ENCODE measurements at regions not wholly inside any gene's neighbourhood (a gene's known extent, or its start where the extent isn't known, plus 50 kb on each side); places are given as distances from the start of the nearest gene placed in this dataset.

GRCh38 chr14:96980835-96981234 is 183.7 kb downstream of the VRK1 start:
- DNase-seq (ENCODE audit: low read depth): no peak

GRCh38 chr14:96986256-96987085 is 189.3 kb downstream of the VRK1 start:
- no peak for DNase-seq (ENCODE audit: low read depth)

- DNase-seq (ENCODE audit: low read depth): no peak
Observed at GRCh38 chr14:96987086-96987474, 189.9 kb downstream of the VRK1 start.

- no peak for DNase-seq (ENCODE audit: low read depth)
Observed at GRCh38 chr14:96987771-96988170, 190.6 kb downstream of the VRK1 start.

- DNase-seq (ENCODE audit: low read depth): no peak
Observed at GRCh38 chr14:96989306-96989705, 192.1 kb downstream of the VRK1 start.

GRCh38 chr14:96991226-96991625 is 194.0 kb downstream of the VRK1 start:
- DNase-seq (ENCODE audit: low read depth): no peak

GRCh38 chr14:96994999-96995398 is 197.8 kb downstream of the VRK1 start:
- no peak for DNase-seq (ENCODE audit: low read depth)

GRCh38 chr14:96997269-96997668 is 200.1 kb downstream of the VRK1 start:
- DNase-seq (ENCODE audit: low read depth): no peak

- DNase-seq (ENCODE audit: low read depth): no peak
Observed at GRCh38 chr14:96997996-96998395, 200.8 kb downstream of the VRK1 start.

GRCh38 chr14:96999654-97000155 is 202.5 kb downstream of the VRK1 start:
- DNase-seq (ENCODE audit: low read depth): no peak

- no peak for DNase-seq (ENCODE audit: low read depth)
Observed at GRCh38 chr14:97002454-97002853, 205.3 kb downstream of the VRK1 start.

- DNase-seq (ENCODE audit: low read depth): no peak
Observed at GRCh38 chr14:97005934-97006333, 208.8 kb downstream of the VRK1 start.

GRCh38 chr14:97010491-97011160 is 213.4 kb downstream of the VRK1 start:
- no peak for DNase-seq (ENCODE audit: low read depth)

GRCh38 chr14:97013878-97014277 is 216.7 kb downstream of the VRK1 start:
- no peak for DNase-seq (ENCODE audit: low read depth)

- no peak for DNase-seq (ENCODE audit: low read depth)
Observed at GRCh38 chr14:97021001-97021400, 223.8 kb downstream of the VRK1 start.

GRCh38 chr14:97021571-97022168 is 224.5 kb downstream of the VRK1 start:
- no peak for DNase-seq (ENCODE audit: low read depth)

- no peak for DNase-seq (ENCODE audit: low read depth)
Observed at GRCh38 chr14:97022741-97023140, 225.6 kb downstream of the VRK1 start.

- no peak for DNase-seq (ENCODE audit: low read depth)
Observed at GRCh38 chr14:97023871-97024270, 226.7 kb downstream of the VRK1 start.

- DNase-seq (ENCODE audit: low read depth): no peak
Observed at GRCh38 chr14:97024300-97024699, 227.1 kb downstream of the VRK1 start.

GRCh38 chr14:97025722-97026121 is 228.5 kb downstream of the VRK1 start:
- DNase-seq (ENCODE audit: low read depth): no peak

GRCh38 chr14:97027256-97027999 is 230.2 kb downstream of the VRK1 start:
- no peak for DNase-seq (ENCODE audit: low read depth)

GRCh38 chr14:97028382-97028781 is 231.2 kb downstream of the VRK1 start:
- no peak for DNase-seq (ENCODE audit: low read depth)
